Keratinocyte (primary cell): ENCODE measurements at regions not wholly inside any gene's neighbourhood (a gene's known extent, or its start where the extent isn't known, plus 50 kb on each side); places are given as distances from the start of the nearest gene placed in this dataset.
"Not testable (repeated sequence)": the region's sequence is repeated elsewhere in the genome, so short reads cannot be mapped to it uniquely, and the experiment has no call there.

ENCODE experiments used
- DNase-seq: peaks from one replicate; pipeline ENCODE4 v3.0.0-alpha.2; 2011; ENCODE audit warnings: low read depth, missing footprints, low spot score
- FAIRE-seq: peaks from 2 replicates; lab custom pipeline; 2011; peaks lifted over from hg19 to GRCh38; lab: Jason Lieb, UNC
- H2AFZ ChIP-seq: 2 replicates; pipeline ENCODE4 v1.6.0; 2012; ENCODE audit warnings: low read length, control low read depth, inconsistent platforms; ENCODE audit not compliant: control insufficient read depth
- H3K27ac ChIP-seq: 2 replicates; pipeline ENCODE4 v1.5.1; 2011; ENCODE audit warnings: low read length; ENCODE audit not compliant: control insufficient read depth, insufficient read depth
- H3K27me3 ChIP-seq: 3 replicates; pipeline ENCODE4 v1.6.0; 2011; ENCODE audit warnings: low read length; ENCODE audit not compliant: control insufficient read depth, insufficient read depth; ENCODE audit errors: extremely low read depth
- H3K36me3 ChIP-seq, 2 experiments: 2 replicates in 1 of 2; 3 replicates in 1 of 2; pipeline ENCODE4 v1.5.1; 2011; ENCODE audit warnings: low read length in 2 of 2, mild to moderate bottlenecking in 1 of 2; ENCODE audit not compliant: control insufficient read depth in 2 of 2, insufficient read depth in 2 of 2; ENCODE audit errors: extremely low read depth in 1 of 2
- H3K4me1 ChIP-seq: 3 replicates; pipeline ENCODE4 v1.5.1; 2011; ENCODE audit warnings: low read length; ENCODE audit not compliant: control insufficient read depth, insufficient read depth; ENCODE audit errors: extremely low read depth
- H3K4me2 ChIP-seq: 3 replicates; pipeline ENCODE4 v1.6.0; 2011; ENCODE audit warnings: low read depth, low read length; ENCODE audit not compliant: control insufficient read depth, insufficient read depth; ENCODE audit errors: extremely low read depth
- H3K4me3 ChIP-seq, 3 experiments: fragments of 200-600 bp in 1 of 3; sonication (generic) in 1 of 3; 2 replicates in 2 of 3; 3 replicates in 1 of 3; pipeline ENCODE4 v1.5.1; 2011 to 2016; ENCODE audit warnings: low read length in 3 of 3, mild to moderate bottlenecking in 3 of 3, control low read depth in 2 of 3, inconsistent platforms in 1 of 3, low read depth in 1 of 3, mixed read lengths in 1 of 3, mixed run types in 1 of 3, moderate library complexity in 1 of 3; ENCODE audit not compliant: control insufficient read depth in 2 of 3, insufficient read depth in 2 of 3; ENCODE audit errors: extremely low read depth in 1 of 3
- H3K79me2 ChIP-seq: 2 replicates; pipeline ENCODE4 v1.6.0; 2012; ENCODE audit warnings: low read length; ENCODE audit not compliant: control insufficient read depth, insufficient read depth
- H3K9ac ChIP-seq: 3 replicates; pipeline ENCODE4 v1.6.0; 2011; ENCODE audit warnings: low read length; ENCODE audit not compliant: control insufficient read depth, insufficient read depth; ENCODE audit errors: extremely low read depth
- H3K9me1 ChIP-seq: 3 replicates; pipeline ENCODE4 v1.6.0; 2011; ENCODE audit warnings: low read length; ENCODE audit not compliant: control insufficient read depth, insufficient read depth; ENCODE audit errors: extremely low read depth
- H3K9me3 ChIP-seq: 2 replicates; pipeline ENCODE4 v1.5.1; 2012; ENCODE audit warnings: low read depth, low read length; ENCODE audit not compliant: control insufficient read depth
- H4K20me1 ChIP-seq: 3 replicates; pipeline ENCODE4 v1.6.0; 2011; ENCODE audit warnings: low read length; ENCODE audit not compliant: control insufficient read depth, insufficient read depth; ENCODE audit errors: extremely low read depth
- dilution Hi-C: fragments of 300-500 bp; cut with MboI; formaldehyde crosslinking; loops from one replicate; pipeline ENCODE4 v1.7.0; 2020; ENCODE audit warnings: low sequenced_read_pairs; ENCODE audit not compliant: extremely low pct_ligation_motif_present

DNA sequence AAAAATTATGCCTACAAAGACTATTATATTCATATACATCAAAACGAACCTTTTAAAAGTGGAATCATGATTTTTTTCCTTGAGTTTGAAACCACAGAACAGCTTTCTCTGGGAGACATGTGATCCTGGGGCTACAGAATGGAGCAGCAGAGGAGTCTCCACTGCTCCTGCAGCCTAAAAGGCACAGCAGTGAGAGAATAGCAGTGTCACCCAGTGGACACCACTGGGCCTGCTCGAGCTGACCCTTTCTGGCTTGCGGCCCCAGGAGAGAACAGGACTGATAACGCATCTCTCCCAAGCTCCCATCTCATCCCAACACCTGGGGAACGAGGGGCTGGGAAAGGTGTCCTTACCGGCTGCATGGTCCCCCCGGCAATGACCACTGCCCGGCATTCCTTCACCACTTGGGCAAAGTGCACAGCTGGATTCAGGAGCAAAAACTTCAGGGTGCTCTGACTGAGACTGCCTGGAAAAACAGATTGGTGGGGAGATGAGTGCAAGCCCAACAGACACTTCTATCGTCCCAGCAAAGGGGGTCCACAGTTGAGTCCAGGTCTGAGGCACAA lies 183.5 kb downstream of the KLRB1 start:
- H3K9me3 ChIP-seq, H3K79me2 ChIP-seq, dilution Hi-C loops, H3K4me1 ChIP-seq, H3K27me3 ChIP-seq, H3K9ac ChIP-seq, DNase-seq, H3K27ac ChIP-seq, H3K4me2 ChIP-seq, H3K9me1 ChIP-seq, FAIRE-seq, H4K20me1 ChIP-seq, H3K4me3 ChIP-seq, H2AFZ ChIP-seq, H3K36me3 ChIP-seq: not testable (repeated sequence)

DNA sequence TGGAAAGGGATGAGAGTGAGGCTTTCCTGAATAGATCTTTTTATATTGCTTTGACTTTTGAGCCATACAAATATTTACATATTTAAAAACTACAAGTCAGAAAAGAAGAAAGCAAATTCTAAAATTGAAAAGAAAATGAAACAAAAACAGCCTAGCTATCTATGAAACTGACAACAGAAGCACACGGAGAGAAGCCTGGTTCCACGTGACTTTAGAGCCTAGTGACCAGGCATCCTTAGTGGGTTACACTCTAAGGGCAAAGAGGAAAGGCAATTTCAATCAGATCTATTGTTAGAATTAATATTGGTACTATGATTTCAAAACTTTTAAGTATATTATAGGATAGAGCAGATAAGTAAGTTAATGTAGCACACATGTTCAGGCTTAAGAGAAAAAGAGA lies 185.0 kb downstream of the KLRB1 start:
- H3K36me3 ChIP-seq, DNase-seq, H2AFZ ChIP-seq, H3K4me1 ChIP-seq, FAIRE-seq, H3K9me3 ChIP-seq, dilution Hi-C loops, H3K27me3 ChIP-seq, H3K79me2 ChIP-seq, H3K9me1 ChIP-seq, H3K4me2 ChIP-seq, H4K20me1 ChIP-seq, H3K27ac ChIP-seq, H3K9ac ChIP-seq, H3K4me3 ChIP-seq: not testable (repeated sequence)

DNA sequence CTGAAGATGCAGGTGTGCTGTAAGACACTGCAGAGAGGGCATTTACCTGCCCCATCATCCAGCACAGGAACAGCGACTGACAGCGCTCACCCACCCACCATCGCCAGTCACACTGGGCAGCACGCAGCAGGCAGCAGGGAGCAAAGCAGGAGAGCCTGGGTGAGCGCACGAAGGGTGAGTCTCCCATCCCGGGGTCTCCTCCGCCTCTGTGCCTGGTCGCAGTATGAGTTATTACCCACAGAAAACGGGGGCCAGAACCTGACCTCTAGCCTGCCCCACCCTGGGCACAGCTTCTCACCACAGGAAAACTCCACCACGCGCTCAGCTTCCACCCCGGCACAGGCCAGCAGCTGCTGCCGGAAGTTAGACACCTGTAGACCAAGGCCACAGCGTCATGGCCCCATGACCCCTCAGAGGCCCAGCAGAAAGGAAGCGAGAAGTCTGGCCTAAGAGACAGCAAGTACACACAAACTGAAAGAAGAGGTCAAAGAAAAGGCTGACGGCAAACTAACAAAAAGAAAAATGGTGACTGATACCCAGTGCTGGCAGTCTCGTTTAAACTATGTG lies 186.1 kb downstream of the KLRB1 start:
- H3K9me1 ChIP-seq, H3K4me3 ChIP-seq, DNase-seq, H3K4me2 ChIP-seq, H4K20me1 ChIP-seq, H3K79me2 ChIP-seq, H3K4me1 ChIP-seq, H3K36me3 ChIP-seq, H3K9me3 ChIP-seq, H3K9ac ChIP-seq, H3K27ac ChIP-seq, H2AFZ ChIP-seq, H3K27me3 ChIP-seq, FAIRE-seq, dilution Hi-C loops: not testable (repeated sequence)

DNA sequence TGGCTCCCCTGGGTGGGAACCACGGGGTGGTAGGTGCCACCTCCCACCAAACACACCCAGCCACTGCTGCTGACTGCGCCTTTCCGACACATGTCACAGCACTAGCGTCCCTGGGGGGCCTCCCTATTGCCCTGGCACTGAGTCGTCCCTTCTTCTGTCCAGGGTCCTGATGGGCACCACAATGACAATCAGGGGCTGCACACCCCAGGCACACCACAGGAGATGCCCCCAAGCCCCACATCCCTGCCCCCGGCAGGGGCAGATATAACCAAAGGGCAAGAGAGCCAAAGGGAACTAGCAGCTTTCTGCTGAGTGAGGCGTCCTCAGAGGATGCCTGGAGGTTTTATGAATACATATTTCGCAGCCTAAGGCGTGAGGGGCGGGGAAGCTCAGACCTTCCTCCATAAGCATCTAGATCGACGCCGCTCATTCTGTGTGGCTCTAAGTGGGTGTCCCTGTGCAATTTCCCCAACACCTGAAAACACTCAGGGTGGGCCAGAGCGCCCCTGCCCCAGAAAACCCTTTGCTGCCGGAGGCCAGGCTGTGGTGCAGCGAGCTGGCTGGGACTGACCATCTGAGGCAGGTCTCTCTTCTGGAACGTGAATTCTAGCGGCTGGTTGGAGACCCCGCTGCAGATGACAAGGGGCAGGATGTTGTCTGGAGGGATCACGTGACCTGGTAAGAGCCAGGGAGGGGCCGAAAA lies 186.7 kb downstream of the KLRB1 start:
- H4K20me1 ChIP-seq, H3K9me3 ChIP-seq, H3K36me3 ChIP-seq, H3K4me1 ChIP-seq, H3K4me2 ChIP-seq, H3K27ac ChIP-seq, H3K4me3 ChIP-seq, H3K79me2 ChIP-seq, dilution Hi-C loops, H2AFZ ChIP-seq, H3K9ac ChIP-seq, FAIRE-seq, H3K27me3 ChIP-seq, H3K9me1 ChIP-seq, DNase-seq: not testable (repeated sequence)

DNA sequence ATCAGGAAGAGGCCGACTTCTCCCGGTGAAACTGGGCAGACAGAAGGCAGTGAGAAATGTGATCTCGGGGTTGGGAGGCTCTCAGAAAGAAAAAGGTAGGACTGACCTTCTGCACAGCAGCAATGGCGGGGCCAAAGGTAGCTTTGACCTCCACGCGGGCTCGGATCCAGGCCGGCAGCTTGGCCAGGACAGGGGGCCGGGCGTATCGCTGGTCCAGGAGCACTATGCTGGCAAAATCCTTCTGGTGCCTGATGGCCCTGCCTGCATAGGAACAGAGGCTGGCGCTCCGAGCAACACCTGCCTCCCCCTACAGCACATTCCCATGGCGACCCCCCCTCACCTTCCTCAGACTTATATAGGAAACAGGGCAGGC lies 189.1 kb downstream of the KLRB1 start:
- H3K36me3 ChIP-seq, H3K4me3 ChIP-seq, DNase-seq, H3K9ac ChIP-seq, H3K9me3 ChIP-seq, H3K79me2 ChIP-seq, H3K27ac ChIP-seq, H2AFZ ChIP-seq, H3K4me1 ChIP-seq, H4K20me1 ChIP-seq, dilution Hi-C loops, H3K9me1 ChIP-seq, FAIRE-seq, H3K27me3 ChIP-seq, H3K4me2 ChIP-seq: not testable (repeated sequence)
